ENCODE measurements at regions not wholly inside any gene's neighbourhood (a gene's known extent, or its start where the extent isn't known, plus 50 kb on each side); places are given as distances from the start of the nearest gene placed in this dataset.

DNA sequence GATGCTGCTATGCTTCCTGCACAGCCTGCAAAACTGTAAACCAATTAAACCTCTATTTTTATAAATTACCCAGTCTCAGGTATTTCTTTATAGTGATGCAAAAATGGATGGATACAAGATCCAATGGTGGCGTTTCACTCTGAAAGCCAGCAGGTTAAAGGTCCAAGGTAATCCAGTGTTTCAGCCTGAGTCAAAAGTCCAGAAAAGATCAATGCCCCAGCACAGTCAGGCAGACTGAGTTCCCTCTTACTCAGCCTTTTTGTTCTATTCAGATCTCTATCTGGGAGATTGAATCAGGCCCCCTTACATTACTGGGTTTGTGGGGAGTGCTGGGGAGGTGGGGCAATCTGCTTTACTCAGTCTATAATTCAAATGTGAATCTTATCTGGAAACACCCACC lies 464.5 kb downstream of the GXYLT1 start:
- Histone ChIP-seq H3K79me2 (ENCODE audit: insufficient read depth, low read depth) (no peaks in the 10 kb centered on the region), H3K36me3 (ENCODE audit: insufficient read depth) (no peaks in the 10 kb centered on the region), H3K4me1 (ENCODE audit: low read depth, poor library complexity, severe bottlenecking) (no peaks in the 10 kb centered on the region), H3K4me2 (no peak overlapping the region), H4K20me1 (ENCODE audit: insufficient read depth) (no peaks in the 10 kb centered on the region), H3K9ac (no peak overlapping the region), H2AFZ (ENCODE audit: low read depth) (no peak overlapping the region), H3K27ac (no peak overlapping the region), H3K27me3 (ENCODE audit: insufficient read depth, low read depth) (no peaks in the 10 kb centered on the region), H3K4me3 (IDR thresholded peaks at IDR 0.05; ENCODE audit: insufficient read depth, low read depth, low read length) (no peak overlapping the region)
- no peak for TF ChIP-seq CTCF (conservative IDR thresholded peaks at IDR 0.05; ENCODE audit: low read depth, low read length)

DNA sequence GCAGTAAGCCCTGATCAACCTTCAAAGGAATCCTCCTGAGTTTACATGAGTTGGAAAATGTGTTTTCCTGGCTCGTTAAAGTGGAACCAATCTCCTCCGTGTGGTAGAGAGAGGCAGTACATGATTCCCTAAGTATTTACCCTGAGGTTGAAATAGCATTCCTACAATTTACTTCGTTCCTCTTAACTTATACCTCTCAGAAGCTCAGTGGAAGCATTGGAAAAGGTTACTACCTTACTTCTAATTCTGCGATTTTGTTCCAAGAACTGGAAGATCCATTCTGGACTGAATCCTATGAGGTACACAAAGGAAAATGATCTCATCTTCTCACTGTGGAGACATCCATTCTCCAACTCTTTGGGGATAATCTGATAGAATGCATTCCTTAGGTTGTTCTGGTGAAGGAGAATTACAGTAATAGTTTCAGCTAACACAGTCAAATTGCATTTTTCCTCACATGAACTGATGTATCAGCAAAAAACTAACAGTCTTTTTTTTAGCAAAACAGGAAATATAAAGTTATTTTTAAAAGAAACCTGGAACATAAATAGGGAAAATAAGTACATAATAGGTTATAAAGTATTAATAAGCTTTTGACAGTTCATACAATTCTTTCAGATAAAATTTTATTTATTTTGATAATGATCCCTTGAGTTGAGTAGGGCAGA lies 475.6 kb downstream of the PDZRN4 start:
- Histone ChIP-seq H3K27me3 (ENCODE audit: insufficient read depth, low read depth) (no peaks in the 10 kb centered on the region), H3K4me1 (ENCODE audit: low read depth, poor library complexity, severe bottlenecking) (no peaks in the 10 kb centered on the region), H4K20me1 (ENCODE audit: insufficient read depth) (no peaks in the 10 kb centered on the region), H3K9ac (no peak overlapping the region), H3K36me3 (ENCODE audit: insufficient read depth) (no peaks in the 10 kb centered on the region), H3K4me3 (IDR thresholded peaks at IDR 0.05; ENCODE audit: insufficient read depth, low read depth, low read length) (no peak overlapping the region), H3K27ac (no peak overlapping the region), H3K4me2 (no peak overlapping the region), H2AFZ (ENCODE audit: low read depth) (no peak overlapping the region), H3K79me2 (ENCODE audit: insufficient read depth, low read depth) (no peaks in the 10 kb centered on the region)
- no peak; the same call in 1 of the 2 replicates for TF ChIP-seq CTCF (conservative IDR thresholded peaks at IDR 0.05; ENCODE audit: low read depth, low read length)

- TF ChIP-seq CTCF (conservative IDR thresholded peaks at IDR 0.05; ENCODE audit: low read depth, low read length): no peak
- Histone ChIP-seq H3K27me3 (ENCODE audit: insufficient read depth, low read depth) (no peaks in the 10 kb centered on the region), H3K27ac (no peak overlapping the region), H3K9ac (no peak overlapping the region), H3K4me3 (IDR thresholded peaks at IDR 0.05; ENCODE audit: insufficient read depth, low read depth, low read length) (no peak overlapping the region), H3K36me3 (ENCODE audit: insufficient read depth) (no peaks in the 10 kb centered on the region), H4K20me1 (ENCODE audit: insufficient read depth) (no peaks in the 10 kb centered on the region), H3K79me2 (ENCODE audit: insufficient read depth, low read depth) (no peaks in the 10 kb centered on the region), H2AFZ (ENCODE audit: low read depth) (no peak overlapping the region), H3K4me2 (no peak overlapping the region), H3K4me1 (ENCODE audit: low read depth, poor library complexity, severe bottlenecking) (no peaks in the 10 kb centered on the region)
Measured at GRCh38 chr12:41661141-41661765, 473.1 kb downstream of the PDZRN4 start.

DNA sequence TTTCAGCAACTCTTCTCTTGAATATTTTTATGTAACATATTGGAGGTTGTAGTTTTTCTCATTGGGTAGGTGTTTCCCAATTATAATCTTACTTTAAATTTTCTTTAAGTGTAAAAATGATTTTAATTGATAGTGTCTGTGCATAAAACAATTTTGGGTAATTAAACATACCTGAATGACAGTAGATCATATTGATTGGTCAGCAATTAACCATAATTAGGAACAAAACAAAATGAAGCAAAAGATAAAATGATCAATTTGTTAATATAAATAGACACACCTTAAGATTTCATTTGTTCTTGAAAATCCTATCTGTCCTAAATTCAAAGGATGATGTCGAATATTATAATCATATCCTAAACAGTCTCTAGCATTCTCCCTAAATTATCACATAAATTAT lies 468.3 kb downstream of the PDZRN4 start:
- Histone ChIP-seq H4K20me1 (ENCODE audit: insufficient read depth) (no peaks in the 10 kb centered on the region), H3K27me3 (ENCODE audit: insufficient read depth, low read depth) (no peaks in the 10 kb centered on the region), H3K36me3 (ENCODE audit: insufficient read depth) (no peaks in the 10 kb centered on the region), H3K79me2 (ENCODE audit: insufficient read depth, low read depth) (no peaks in the 10 kb centered on the region), H3K9ac (no peak overlapping the region), H3K4me1 (ENCODE audit: low read depth, poor library complexity, severe bottlenecking) (no peaks in the 10 kb centered on the region), H2AFZ (ENCODE audit: low read depth) (no peak overlapping the region), H3K4me2 (no peak overlapping the region), H3K4me3 (IDR thresholded peaks at IDR 0.05; ENCODE audit: insufficient read depth, low read depth, low read length) (no peak overlapping the region), H3K27ac (no peak overlapping the region)
- TF ChIP-seq CTCF (conservative IDR thresholded peaks at IDR 0.05; ENCODE audit: low read depth, low read length): no peak
